Spleen (tissue), 11 donors: ENCODE measurements at regions not wholly inside any gene's neighbourhood (a gene's known extent, or its start where the extent isn't known, plus 50 kb on each side); places are given as distances from the start of the nearest gene placed in this dataset.
A peak's percentile ranks its signal among the peaks of the same experiment; 100 is the strongest.

Experiments
- DNase-seq: peaks from one replicate; pipeline ENCODE4 v3.0.0-alpha.2; 2020
- H3K27ac ChIP-seq, 8 donors: fragments of 200-600 bp; sonication (generic) in 7 of 8; 1 replicate in 4 of 8; 2 replicates in 4 of 8; pipeline versions ENCODE4 v1.5.0 to v1.8.0; 2016 to 2021; ENCODE audit warnings: inconsistent platforms in 4 of 8, mild to moderate bottlenecking in 4 of 8, moderate library complexity in 1 of 8
- H3K27me3 ChIP-seq, 7 donors: fragments of 200-600 bp; sonication (generic) in 6 of 7; replicated peaks in 1 of 7; 1 replicate in 4 of 7; 2 replicates in 3 of 7; pipeline versions ENCODE4 v1.5.0 to v1.8.0; 2016 to 2021; ENCODE audit warnings: inconsistent platforms in 3 of 7, mild to moderate bottlenecking in 1 of 7
- H3K36me3 ChIP-seq, 6 donors: fragments of 200-600 bp; sonication (generic) in 5 of 6; 1 replicate in 4 of 6; 2 replicates in 2 of 6; pipeline versions ENCODE4 v1.5.0 to v1.8.0; 2016 to 2021; ENCODE audit warnings: inconsistent platforms in 2 of 6
- H3K4me1 ChIP-seq, 6 donors: fragments of 200-600 bp; sonication (generic) in 5 of 6; 1 replicate in 3 of 6; 2 replicates in 3 of 6; pipeline versions ENCODE4 v1.5.0 to v1.8.0; 2016 to 2021; ENCODE audit warnings: inconsistent platforms in 3 of 6
- H3K4me3 ChIP-seq, 8 donors: fragments of 200-600 bp; sonication (generic) in 7 of 8; 1 replicate in 4 of 8; 2 replicates in 4 of 8; pipeline versions ENCODE4 v1.5.0 to v1.8.0; 2016 to 2021; ENCODE audit warnings: inconsistent platforms in 4 of 8, mild to moderate bottlenecking in 4 of 8, moderate library complexity in 2 of 8
- H3K9me3 ChIP-seq, 8 donors: fragments of 200-600 bp; sonication (generic) in 7 of 8; 1 replicate in 4 of 8; 2 replicates in 4 of 8; pipeline versions ENCODE4 v1.5.0 to v1.8.0; 2016 to 2021; ENCODE audit warnings: inconsistent platforms in 4 of 8
- POLR2A ChIP-seq, 3 donors: fragments of 450-650 bp; IDR thresholded peaks; one replicate each; pipeline ENCODE4 v1.5.1; 2017; ENCODE audit warnings: antibody characterized with exemption in 3 of 3, mild to moderate bottlenecking in 1 of 3
- POLR2AphosphoS5 ChIP-seq, 3 donors: sonication (generic); formaldehyde crosslinking; IDR thresholded peaks; one replicate each; pipeline ENCODE4 v1.5.1; 2017; ENCODE audit warnings: antibody characterized with exemption in 3 of 3
- WGBS, 5 donors: extraction: QIAGEN DNeasy Blood & Tissue Kit in 3 of 5; methylation state at CpG; one replicate each; pipeline versions ENCODE4 v1.1.5 to v1.1.7; 2013 to 2018; 5-methylcytosine and 5-hydroxymethylcytosine counted together
- intact Hi-C: fragments of 100-400 bp; cut with DNase I; formaldehyde crosslinking; loops from one replicate; pipeline ENCODE4 v1.15.0; 2023; ENCODE audit warnings: low total_unique reads
- TF ChIP-seq, protein P1 (sequence below), 11 experiments: fragments of 200-600 bp in 7 of 11; fragments of 450-650 bp in 4 of 11; sonication (generic) in 4 of 11; IDR thresholded peaks in 8 of 11; conservative IDR thresholded peaks in 3 of 11; 1 replicate in 7 of 11; 2 replicates in 4 of 11; pipeline versions ENCODE4 v1.4.0 to v1.8.0; 2016 to 2021; ENCODE audit warnings: antibody characterized with exemption in 11 of 11, inconsistent platforms in 4 of 11, mild to moderate bottlenecking in 1 of 11
- donor health status: healthy with polysubstance abuse.
- donor health status: DM: no; HTN: no; CAD: no; lungs with moderate emphysema.
- donor health status: DM: no; HTN: no; CAD: no.
- donor health status: Bipolar disorder and iron deficiency.
- donor health status: healthy.
- donor health status: DM: no; HTN: no; CAD: no.
- donor health status: DM: yes; HTN: yes; CAD: no.

DNA sequence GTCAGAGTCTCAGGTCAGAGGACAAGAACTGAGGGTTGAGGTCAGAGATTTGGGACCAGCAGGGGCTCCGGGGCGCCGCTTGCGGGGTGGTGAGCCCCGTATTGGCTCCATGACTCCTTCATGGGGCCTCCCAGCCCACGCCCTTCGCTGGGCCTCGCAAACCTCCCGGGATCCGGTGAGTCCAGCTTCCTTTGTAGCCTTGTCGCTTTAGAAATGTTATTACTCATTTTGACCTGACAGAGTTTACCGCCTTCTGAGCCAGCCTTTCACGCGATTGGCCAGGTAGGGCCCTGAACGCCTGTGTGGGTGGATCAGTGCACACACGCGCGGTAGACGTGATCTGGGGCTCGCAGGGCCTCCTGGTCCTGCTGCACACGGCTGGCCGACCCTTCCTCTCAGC is 181.1 kb downstream of the ERMARD start:
- TF ChIP-seq, protein P1, sequence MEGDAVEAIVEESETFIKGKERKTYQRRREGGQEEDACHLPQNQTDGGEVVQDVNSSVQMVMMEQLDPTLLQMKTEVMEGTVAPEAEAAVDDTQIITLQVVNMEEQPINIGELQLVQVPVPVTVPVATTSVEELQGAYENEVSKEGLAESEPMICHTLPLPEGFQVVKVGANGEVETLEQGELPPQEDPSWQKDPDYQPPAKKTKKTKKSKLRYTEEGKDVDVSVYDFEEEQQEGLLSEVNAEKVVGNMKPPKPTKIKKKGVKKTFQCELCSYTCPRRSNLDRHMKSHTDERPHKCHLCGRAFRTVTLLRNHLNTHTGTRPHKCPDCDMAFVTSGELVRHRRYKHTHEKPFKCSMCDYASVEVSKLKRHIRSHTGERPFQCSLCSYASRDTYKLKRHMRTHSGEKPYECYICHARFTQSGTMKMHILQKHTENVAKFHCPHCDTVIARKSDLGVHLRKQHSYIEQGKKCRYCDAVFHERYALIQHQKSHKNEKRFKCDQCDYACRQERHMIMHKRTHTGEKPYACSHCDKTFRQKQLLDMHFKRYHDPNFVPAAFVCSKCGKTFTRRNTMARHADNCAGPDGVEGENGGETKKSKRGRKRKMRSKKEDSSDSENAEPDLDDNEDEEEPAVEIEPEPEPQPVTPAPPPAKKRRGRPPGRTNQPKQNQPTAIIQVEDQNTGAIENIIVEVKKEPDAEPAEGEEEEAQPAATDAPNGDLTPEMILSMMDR (IDR thresholded peaks at IDR 0.05 in 8 of 11, conservative IDR thresholded peaks at IDR 0.05 in 3 of 11): no peak
- TF ChIP-seq POLR2AphosphoS5 (IDR thresholded peaks at IDR 0.05): no peak
- no peak for TF ChIP-seq POLR2A (IDR thresholded peaks at IDR 0.05)

DNA sequence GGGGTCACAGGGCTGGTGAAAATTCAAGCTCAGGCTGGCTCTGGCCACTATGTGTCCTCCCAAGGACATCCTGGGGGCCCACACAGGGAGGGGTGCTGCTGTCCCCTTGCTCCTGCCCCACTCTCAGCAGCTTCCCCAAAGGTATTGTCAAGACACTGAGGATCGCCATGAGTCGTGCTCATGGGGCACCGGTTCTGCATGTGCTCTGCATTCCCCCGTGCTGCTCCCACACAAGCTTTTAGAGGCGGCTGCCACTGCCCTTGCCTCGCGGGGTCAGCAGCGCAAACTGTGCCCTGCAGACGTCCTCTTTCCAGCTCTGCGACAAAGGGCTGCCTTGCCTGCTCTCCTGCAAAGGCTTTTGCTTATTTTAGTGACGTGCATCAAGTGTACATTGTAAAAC is 179.8 kb downstream of the ERMARD start:
- H3K36me3 ChIP-seq: no peaks in the 10 kb centered on the region
- intact Hi-C loops: loop anchor here (10.0 kb wide), 1 partner anchor 584 kb away; no protein-coding TSS in a partner anchor
- no peaks in the 10 kb centered on the region for H3K9me3 ChIP-seq
- TF ChIP-seq POLR2AphosphoS5 (IDR thresholded peaks at IDR 0.05) (no peak), POLR2A (IDR thresholded peaks at IDR 0.05) (no peak)
- TF ChIP-seq, protein P1 (IDR thresholded peaks at IDR 0.05 in 8 of 11, conservative IDR thresholded peaks at IDR 0.05 in 3 of 11): no peak
- peak; percentile 60 for DNase-seq
- H3K4me3 ChIP-seq: no peak overlapping the region
- no peak overlapping the region for H3K27ac ChIP-seq
- no peaks in the 10 kb centered on the region for H3K4me1 ChIP-seq
- 78 to 82% (median 79%) methylated on average over 11 of the region's 11 CpGs for WGBS, 5 donors
- H3K27me3 ChIP-seq: peaks cover 0 to 57% (median 0%) of the 10 kb centered on the region in 7 donors

More for the DNA sequence above, 181.1 kb downstream of the ERMARD start:
- no peaks in the 10 kb centered on the region for H3K36me3 ChIP-seq
- H3K9me3 ChIP-seq: no peaks in the 10 kb centered on the region
- 81 to 87% (median 85%) methylated on average over 22 of the region's 22 CpGs for WGBS, 5 donors
- intact Hi-C loops: loop anchor here (10.0 kb wide), 1 partner anchor 582 kb away; no protein-coding TSS in a partner anchor
- H3K4me1 ChIP-seq: no peaks in the 10 kb centered on the region
- peaks cover 0 to 57% (median 0%) of the 10 kb centered on the region in 7 donors for H3K27me3 ChIP-seq
- no peak overlapping the region for H3K27ac ChIP-seq
- no peak overlapping the region for H3K4me3 ChIP-seq
- no peak for DNase-seq

- Histone ChIP-seq H3K36me3 (no peaks in the 10 kb centered on the region), H3K27ac (no peak overlapping the region), H3K4me1 (no peaks in the 10 kb centered on the region), H3K27me3 (peaks cover 0 to 52% (median 0%) of the 10 kb centered on the region in 7 donors), H3K4me3 (no peak overlapping the region), H3K9me3 (no peaks in the 10 kb centered on the region)
- DNase-seq: no peak
- TF ChIP-seq POLR2A (IDR thresholded peaks at IDR 0.05) (no peak), POLR2AphosphoS5 (IDR thresholded peaks at IDR 0.05) (no peak)
- TF ChIP-seq, protein P1 (IDR thresholded peaks at IDR 0.05 in 8 of 11, conservative IDR thresholded peaks at IDR 0.05 in 3 of 11): peak in 1 of 11 experiments; percentile 34
- intact Hi-C loops: loop anchor here (10.0 kb wide), 1 partner anchor 584 kb away; no protein-coding TSS in a partner anchor
- 83 to 95% (median 91%) methylated on average over 6 of the region's 6 CpGs for WGBS, 5 donors
Observed at GRCh38 chr6:169930799-169931198, 179.4 kb downstream of the ERMARD start.

DNA sequence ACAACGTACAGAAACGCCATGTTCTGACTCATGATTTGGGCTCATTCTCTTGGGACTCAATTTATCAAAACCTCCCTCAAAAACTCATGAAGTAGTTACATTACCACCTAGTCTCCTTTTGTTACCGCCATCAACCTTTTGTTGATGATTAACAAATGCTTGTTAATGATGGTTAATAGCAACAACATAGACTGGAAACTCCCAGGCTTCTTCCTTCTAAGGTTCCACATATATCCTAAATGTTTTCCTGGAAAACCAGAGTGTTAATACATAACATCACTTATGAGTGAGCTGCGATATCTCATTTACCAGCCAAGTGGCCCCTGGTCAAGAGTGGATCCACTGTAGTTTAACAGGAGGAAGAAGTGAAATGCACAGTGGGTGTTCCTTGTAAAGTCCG is 176.3 kb downstream of the ERMARD start:
- H3K4me1 ChIP-seq: no peaks in the 10 kb centered on the region
- TF ChIP-seq POLR2AphosphoS5 (IDR thresholded peaks at IDR 0.05) (no peak), POLR2A (IDR thresholded peaks at IDR 0.05) (no peak)
- TF ChIP-seq, protein P1 (IDR thresholded peaks at IDR 0.05 in 8 of 11, conservative IDR thresholded peaks at IDR 0.05 in 3 of 11): no peak
- H3K9me3 ChIP-seq: no peaks in the 10 kb centered on the region
- DNase-seq: no peak
- peaks cover 0 to 46% (median 0%) of the 10 kb centered on the region in 7 donors for H3K27me3 ChIP-seq
- 81 to 96% (median 86%) methylated on average over 5 of the region's 5 CpGs for WGBS, 5 donors
- H3K4me3 ChIP-seq: no peak overlapping the region
- no peak overlapping the region for H3K27ac ChIP-seq
- H3K36me3 ChIP-seq: no peaks in the 10 kb centered on the region
- intact Hi-C loops: no loop called here
